DMS53 treated with DMSO at 0.1 percent for 48 hours (cell line): ENCODE measurements at regions not wholly inside any gene's neighbourhood (a gene's known extent, or its start where the extent isn't known, plus 50 kb on each side); places are given as distances from the start of the nearest gene placed in this dataset.
A peak's percentile ranks its signal among the peaks of the same experiment; 100 is the strongest.

Experiments used
- DNase-seq: peaks from one replicate; lab custom pipeline; 2025; ENCODE audit not compliant: unreplicated experiment; lab: John Stamatoyannopoulos, UW

DNA sequence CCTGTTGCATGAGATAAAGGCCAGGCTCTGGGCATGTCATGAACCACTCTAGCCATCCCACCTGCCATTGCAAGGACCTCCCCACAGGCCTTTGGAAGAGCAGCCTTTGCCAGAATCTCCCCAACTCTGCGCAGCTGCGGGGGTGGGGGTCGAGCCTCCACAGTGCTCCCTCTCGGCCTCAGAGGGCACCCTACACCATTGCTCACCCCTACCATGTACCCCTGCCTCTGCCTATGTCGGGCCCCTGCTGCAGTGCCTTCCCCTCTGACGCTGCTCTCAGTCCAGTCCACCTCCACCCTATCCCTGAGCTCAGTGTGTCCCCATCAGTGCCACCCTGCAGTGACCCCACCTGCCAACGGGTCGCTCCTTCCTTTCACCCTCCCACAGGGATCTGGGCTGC is 679.7 kb upstream of the RAB6C start:
- no peak for DNase-seq

- no peak for DNase-seq
Measured at GRCh38 chr2:129300456-129300855, 679.0 kb upstream of the RAB6C start.

- no peak for DNase-seq
Measured at GRCh38 chr2:129301431-129301913, 678.0 kb upstream of the RAB6C start.

GRCh38 chr2:129302106-129302505 is 677.4 kb upstream of the RAB6C start:
- no peak for DNase-seq

GRCh38 chr2:129302561-129303183 is 676.8 kb upstream of the RAB6C start:
- DNase-seq = no peak

DNA sequence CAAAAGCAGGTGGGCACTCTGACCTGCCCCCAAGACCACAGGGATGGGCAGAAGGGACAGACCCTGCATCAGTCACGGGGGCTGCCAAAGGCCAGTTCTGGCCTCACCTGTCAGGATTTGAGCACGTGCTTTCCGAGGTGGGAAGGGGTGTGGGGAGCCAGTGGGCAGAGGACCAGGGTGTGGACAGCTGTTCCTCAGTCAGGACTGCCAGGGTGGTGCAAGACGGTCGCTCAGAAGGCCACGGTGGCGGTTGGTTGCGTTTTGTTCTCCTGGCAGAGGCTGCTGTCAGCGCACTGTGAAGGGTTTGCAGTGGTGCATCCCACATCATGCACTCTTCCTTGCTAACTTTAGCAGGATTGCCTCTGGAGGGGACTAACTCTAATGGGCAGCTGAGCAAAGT is 665.3 kb upstream of the RAB6C start:
- no peak for DNase-seq

DNA sequence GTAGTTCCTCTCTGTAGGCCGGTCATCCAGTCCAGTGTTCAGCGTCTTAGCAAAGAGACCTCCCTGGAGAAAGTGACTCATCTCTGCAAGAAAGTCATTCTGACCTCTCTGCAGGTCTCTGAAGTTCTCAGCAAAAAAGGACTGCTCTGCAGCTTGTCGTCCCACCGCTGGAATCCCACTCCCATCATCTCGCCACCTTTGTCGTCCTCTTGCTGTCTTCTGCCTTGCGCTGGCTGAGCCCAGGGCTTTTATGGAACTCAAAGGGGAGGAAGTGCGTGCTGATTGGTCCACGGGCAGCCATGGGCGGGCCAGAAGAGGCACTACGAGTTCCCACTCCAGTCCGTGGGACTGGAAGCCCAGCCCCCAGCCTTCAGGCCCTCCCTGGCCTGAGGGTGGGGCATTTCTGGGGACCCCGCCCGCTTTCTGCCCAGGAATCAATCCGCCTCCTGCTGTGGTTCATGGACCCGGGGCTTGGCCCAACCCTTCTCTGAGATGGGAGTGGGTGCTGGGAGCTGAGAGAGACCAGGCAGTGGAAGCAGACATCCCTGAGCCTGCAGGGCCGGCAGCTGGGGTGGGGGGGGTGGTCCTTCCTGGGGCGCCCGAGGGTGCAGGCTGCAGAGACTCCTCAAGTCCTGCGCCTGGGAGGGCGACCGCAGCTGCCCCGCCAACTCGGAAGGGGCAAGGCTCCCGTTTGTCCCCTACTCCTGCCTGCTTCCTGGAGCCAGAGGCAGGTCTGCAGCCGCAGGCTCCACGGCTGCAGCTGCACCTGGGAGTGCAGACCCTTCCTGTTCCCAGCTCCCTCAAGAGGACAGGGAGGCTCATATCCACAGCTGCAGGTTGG is 660.7 kb upstream of the RAB6C start:
- DNase-seq = peak; percentile 13

GRCh38 chr2:129319422-129319717 is 660.1 kb upstream of the RAB6C start:
- no peak for DNase-seq

DNA sequence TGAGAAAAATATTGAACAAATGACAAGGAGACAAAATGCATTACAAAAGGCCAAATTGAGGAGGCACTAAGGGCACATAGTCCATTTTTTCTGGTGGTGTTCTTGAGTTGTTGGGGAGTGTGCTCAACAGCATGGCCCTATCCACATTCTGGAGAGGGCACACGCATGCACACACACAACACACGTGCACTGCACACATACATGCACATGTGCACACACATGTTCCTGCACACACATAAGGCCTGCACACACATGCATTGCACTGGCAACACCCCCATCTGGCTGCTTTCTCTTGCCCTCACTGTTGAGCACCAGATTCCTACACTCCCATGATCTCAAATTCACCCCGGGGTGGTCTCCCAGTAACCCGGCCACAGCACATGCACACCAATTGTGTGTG is 659.2 kb upstream of the RAB6C start:
- no peak for DNase-seq

DNA sequence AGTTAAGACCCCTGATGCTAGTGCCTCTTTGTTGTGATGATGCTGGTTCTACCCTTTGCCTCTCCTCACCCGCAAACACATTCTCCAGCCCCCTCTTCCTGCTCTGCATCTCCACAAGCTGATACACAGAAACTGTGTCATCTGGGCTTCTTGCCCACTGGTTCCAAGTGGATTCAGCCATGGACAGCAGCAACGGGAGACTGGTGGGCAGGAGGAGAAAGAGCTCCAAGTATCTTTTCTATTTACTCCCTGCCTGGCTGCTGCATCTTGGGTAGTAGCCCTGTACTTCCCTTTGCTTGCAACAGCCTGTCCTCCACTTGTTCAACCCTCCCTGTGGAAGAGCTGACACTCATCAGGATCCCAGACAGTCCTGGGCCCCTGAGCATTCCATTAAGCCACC is 655.1 kb upstream of the RAB6C start:
- no peak for DNase-seq

- DNase-seq = no peak
Measured at GRCh38 chr2:129325151-129325550, 654.3 kb upstream of the RAB6C start.

DNA sequence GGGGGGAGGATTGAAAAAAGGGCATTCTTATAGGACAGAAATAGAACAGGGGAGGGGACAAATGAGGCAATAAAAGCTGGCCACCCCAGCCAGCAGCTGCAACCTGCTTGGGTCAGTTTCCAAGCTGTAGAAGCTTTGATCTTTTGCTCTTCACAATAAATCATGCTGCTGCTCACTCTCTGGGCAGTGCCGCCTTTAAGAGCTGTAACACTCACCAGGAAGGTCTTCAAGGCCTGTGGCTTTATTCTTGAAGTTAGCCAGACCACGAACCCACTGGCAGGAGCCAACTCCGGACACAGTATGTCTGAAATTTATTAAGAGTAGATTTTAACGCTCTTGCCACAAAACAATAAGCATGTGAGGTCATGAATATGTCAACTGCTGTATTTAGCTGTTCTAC is 649.9 kb upstream of the RAB6C start:
- DNase-seq = no peak

- DNase-seq = no peak
Measured at GRCh38 chr2:129330504-129330903, 649.0 kb upstream of the RAB6C start.

DNA sequence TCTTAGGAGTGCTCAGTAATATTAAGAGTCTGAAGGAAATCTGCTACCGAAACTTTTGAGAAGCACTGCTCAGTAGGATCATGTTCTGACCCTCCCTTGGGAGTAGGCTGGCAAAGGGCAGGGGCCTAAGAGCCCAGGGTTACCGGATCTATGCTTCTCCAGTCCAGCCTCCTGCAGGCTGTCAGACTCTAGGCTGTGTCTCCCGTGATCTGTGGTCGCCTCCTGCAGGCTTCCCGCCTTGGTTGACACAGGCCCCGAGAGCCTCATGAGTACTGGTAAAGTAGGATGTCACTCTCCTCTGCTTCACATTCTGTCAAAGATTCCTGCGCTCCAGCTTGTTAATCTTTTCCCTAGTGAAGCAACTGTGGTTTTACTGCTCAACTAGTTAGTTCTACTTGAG is 647.8 kb upstream of the RAB6C start:
- DNase-seq = no peak

DNA sequence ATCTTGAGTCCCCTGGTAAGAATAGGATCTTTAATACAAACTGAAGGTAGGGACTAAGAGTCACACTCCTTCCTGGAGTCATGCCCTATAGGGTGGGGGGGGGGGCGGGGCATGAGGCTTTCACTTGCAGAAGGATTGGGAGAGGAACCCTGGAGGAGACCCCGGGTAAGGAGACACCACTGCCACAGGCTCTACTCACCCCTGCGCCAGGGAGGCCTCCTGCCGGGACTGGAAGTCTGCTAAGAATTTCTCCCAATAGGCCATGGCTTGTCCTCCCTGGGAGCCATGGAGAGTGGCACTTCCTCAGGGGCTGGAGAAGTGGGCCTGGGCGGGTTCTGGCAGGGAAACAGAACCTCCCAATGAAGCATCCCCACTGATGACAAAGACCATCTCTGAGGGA is 645.3 kb upstream of the RAB6C start:
- DNase-seq = no peak

GRCh38 chr2:129334696-129335410 is 644.6 kb upstream of the RAB6C start:
- DNase-seq = no peak

GRCh38 chr2:129336276-129336675 is 643.2 kb upstream of the RAB6C start:
- DNase-seq = no peak

DNA sequence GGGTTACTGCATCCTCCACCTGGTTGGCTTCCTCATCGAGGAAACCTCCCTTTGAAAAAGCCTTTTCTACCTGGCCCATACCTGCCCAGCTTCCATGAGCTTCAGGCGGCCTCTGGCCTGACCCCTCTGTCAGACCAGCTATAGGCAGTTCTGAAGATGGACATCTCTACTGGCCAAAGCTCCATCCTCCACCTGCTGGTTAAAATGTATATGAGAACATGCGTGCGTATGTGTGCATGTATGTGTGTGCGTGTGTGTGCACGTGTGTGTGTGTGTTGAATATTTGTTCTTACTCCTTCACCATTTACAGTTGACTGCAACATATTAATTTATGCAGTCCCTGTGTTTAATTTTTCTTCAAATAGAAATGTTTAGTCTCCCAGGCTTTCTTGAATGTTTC is 642.4 kb upstream of the RAB6C start:
- DNase-seq = no peak

DNA sequence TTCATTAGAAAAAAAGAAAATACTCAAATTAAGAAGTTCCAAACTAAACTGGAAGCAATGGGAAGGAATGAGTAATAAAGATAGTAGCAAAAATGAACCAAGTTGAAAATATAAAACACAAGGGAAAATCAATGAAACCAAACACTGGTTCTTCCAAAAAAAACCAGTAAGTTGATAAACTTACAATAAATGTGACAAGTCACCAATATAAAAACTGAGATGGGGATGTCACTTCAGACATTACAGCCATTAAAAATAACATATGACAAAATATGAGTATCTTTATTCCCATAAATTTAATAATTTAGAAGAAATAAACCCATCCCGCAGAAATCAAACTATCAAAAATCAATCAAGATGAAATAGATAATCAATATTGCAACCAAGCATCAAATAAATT is 633.9 kb upstream of the RAB6C start:
- no peak for DNase-seq

GRCh38 chr2:129347486-129348217 is 631.8 kb upstream of the RAB6C start:
- no peak for DNase-seq

DNA sequence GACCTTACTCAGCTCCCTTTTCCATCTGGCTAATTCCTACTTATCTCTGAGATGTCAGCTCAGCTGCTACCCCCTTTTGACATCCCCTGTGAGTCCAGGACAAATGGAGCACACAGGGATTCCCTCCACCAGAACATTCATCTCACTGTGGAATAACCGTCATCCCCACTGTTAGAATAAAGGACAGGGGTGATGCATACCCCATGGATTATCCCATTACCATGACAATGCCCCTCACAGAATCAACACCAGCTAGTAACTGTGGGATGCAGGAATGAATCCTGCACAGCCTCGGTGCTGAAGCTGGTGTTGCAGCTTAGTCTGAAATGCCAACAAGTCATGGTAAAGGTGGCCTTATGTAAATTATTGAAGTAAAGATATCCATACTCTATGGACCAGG is 624.8 kb upstream of the RAB6C start:
- no peak for DNase-seq

DNA sequence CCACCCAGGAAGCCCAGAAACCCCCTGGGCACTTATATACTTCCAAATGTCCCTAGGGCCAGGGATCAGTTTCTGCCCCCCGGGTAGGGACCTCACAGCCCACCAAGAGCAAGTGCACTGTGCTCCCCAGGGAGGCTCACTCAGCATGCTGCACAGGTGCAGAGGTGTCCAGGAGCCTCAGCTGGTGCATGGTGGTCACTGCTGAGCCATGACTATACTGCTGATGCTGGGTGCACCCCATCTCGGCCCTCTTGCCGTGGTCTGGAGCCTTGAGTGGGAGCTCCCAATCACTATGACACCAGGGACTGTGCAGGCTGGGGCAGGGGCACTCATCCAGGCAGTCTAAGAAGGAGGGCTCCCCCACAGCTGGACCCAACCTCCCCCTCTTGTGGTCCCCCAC is 617.8 kb upstream of the RAB6C start:
- no peak for DNase-seq
